B cell (primary cell): ENCODE measurements at regions not wholly inside any gene's neighbourhood (a gene's known extent, or its start where the extent isn't known, plus 50 kb on each side); places are given as distances from the start of the nearest gene placed in this dataset.

Experiments used
- ATAC-seq: fragments of 200-7000 bp; cut with Tn5 transposase; one replicate; pipeline ENCODE4 v1.10.0; 2021; ENCODE audit warnings: low read depth, mild to moderate bottlenecking, moderate number of reproducible peaks, moderate library complexity
- CTCF ChIA-PET: fragments of 350-600 bp; sonication (Branson Sonifier 250); formaldehyde crosslinking; loops from one replicate; lab custom pipeline; 2021; ENCODE audit warnings: antibody characterized with exemption, inconsistent platforms; lab: Charles Lee
- POLR2A ChIA-PET: fragments of 350-600 bp; sonication (Branson Sonifier 250); formaldehyde crosslinking; loops from one replicate; lab custom pipeline; 2021; ENCODE audit warnings: antibody characterized with exemption; lab: Charles Lee
- DNase-seq: peaks from one replicate; pipeline ENCODE4 v3.0.0; 2013
- H2AFZ ChIP-seq: 2 replicates; pipeline ENCODE4 v1.6.1; 2012; ENCODE audit warnings: mild to moderate bottlenecking, low read depth, low read length; ENCODE audit not compliant: insufficient read depth, poor library complexity, severe bottlenecking
- H3K27ac ChIP-seq, 2 donors: 1 replicate in 1 of 2; 2 replicates in 1 of 2; pipeline ENCODE4 v1.5.1; 2012 to 2013; ENCODE audit warnings: low read length in 2 of 2, mild to moderate bottlenecking in 2 of 2, moderate library complexity in 1 of 2
- H3K27me3 ChIP-seq, 4 experiments: fragments of 200-600 bp in 1 of 4; sonication (generic) in 1 of 4; replicated peaks in 1 of 4; 1 replicate in 2 of 4; 2 replicates in 2 of 4; pipeline versions ENCODE4 v1.6.1 to v1.7.0; 2013 to 2016; ENCODE audit warnings: low read length in 3 of 4, mild to moderate bottlenecking in 2 of 4, mixed read lengths in 1 of 4, moderate library complexity in 1 of 4; ENCODE audit not compliant: insufficient read depth in 4 of 4, control insufficient read depth in 3 of 4; ENCODE audit errors: control extremely low read depth in 1 of 4
- H3K36me3 ChIP-seq, 2 experiments: replicated peaks in 1 of 2; 1 replicate in 1 of 2; 2 replicates in 1 of 2; pipeline versions ENCODE4 v1.6.1 to v1.7.1; 2013; ENCODE audit warnings: low read length in 1 of 2; ENCODE audit not compliant: insufficient read depth in 2 of 2, control insufficient read depth in 1 of 2; ENCODE audit errors: control extremely low read depth in 1 of 2, extremely low read depth in 1 of 2
- H3K4me1 ChIP-seq, 2 donors: fragments of 200-600 bp in 1 of 2; sonication (generic) in 1 of 2; 1 replicate in 1 of 2; 2 replicates in 1 of 2; pipeline versions ENCODE4 v1.5.1 to v1.6.1; 2013 to 2017; ENCODE audit warnings: low read length in 2 of 2; ENCODE audit not compliant: control insufficient read depth in 2 of 2, insufficient read depth in 2 of 2
- H3K4me2 ChIP-seq: replicated peaks from 2 replicates; pipeline ENCODE3; 2012; ENCODE audit warnings: mild to moderate bottlenecking, low read depth, low read length; ENCODE audit not compliant: poor library complexity, severe bottlenecking
- H3K4me3 ChIP-seq, 5 experiments: fragments of 200-600 bp in 1 of 5; sonication (generic) in 1 of 5; 1 replicate in 3 of 5; 2 replicates in 2 of 5; pipeline versions ENCODE4 v1.5.1 to v1.7.0; 2011 to 2016; ENCODE audit warnings: low read length in 4 of 5, mild to moderate bottlenecking in 4 of 5, low read depth in 2 of 5, control low read depth in 1 of 5, moderate library complexity in 1 of 5; ENCODE audit not compliant: insufficient read depth in 1 of 5; ENCODE audit errors: control extremely low read depth in 1 of 5, extremely low read depth in 1 of 5
- H3K79me2 ChIP-seq: fragments of 200-600 bp; sonication (generic); one replicate; pipeline ENCODE4 v1.6.0; 2016; ENCODE audit warnings: low read length; ENCODE audit not compliant: control insufficient read depth, insufficient read depth
- H3K9ac ChIP-seq: fragments of 200-600 bp; sonication (generic); 2 replicates; pipeline ENCODE4 v1.6.1; 2017; ENCODE audit warnings: mild to moderate bottlenecking, low read length, moderate library complexity
- H3K9me3 ChIP-seq, 3 donors: one replicate each; pipeline versions ENCODE4 v1.6.1 to v1.7.1; 2013; ENCODE audit warnings: low read length in 2 of 3; ENCODE audit not compliant: control insufficient read depth in 2 of 3, insufficient read depth in 1 of 3; ENCODE audit errors: control extremely low read depth in 1 of 3
- H4K20me1 ChIP-seq: 2 replicates; pipeline ENCODE4 v1.6.0; 2012; ENCODE audit warnings: mild to moderate bottlenecking, low read length; ENCODE audit not compliant: insufficient read depth, control insufficient read depth, poor library complexity, severe bottlenecking
- H3K27ac Mint-ChIP-seq: one replicate; pipeline ENCODE4 v1.8.0; 2021; ENCODE audit warnings: mixed read lengths
- H3K27me3 Mint-ChIP-seq: one replicate; pipeline ENCODE4 v1.8.0; 2021; ENCODE audit warnings: mixed read lengths
- H3K4me1 Mint-ChIP-seq: one replicate; pipeline ENCODE4 v1.8.0; 2021; ENCODE audit warnings: mixed read lengths
- H3K4me3 Mint-ChIP-seq: one replicate; pipeline ENCODE4 v1.8.0; 2021; ENCODE audit warnings: mixed read lengths
- H3K9me3 Mint-ChIP-seq: one replicate; pipeline ENCODE4 v1.8.0; 2022; ENCODE audit warnings: mixed read lengths; ENCODE audit not compliant: insufficient read depth
- CTCF ChIP-seq: fragments of 200-600 bp; IDR thresholded peaks from one replicate; pipeline ENCODE4 v1.8.0; 2022; ENCODE audit warnings: antibody characterized with exemption, mild to moderate bottlenecking
- EZH2 ChIP-seq: IDR thresholded peaks from 2 replicates; pipeline ENCODE4 v1.6.1; 2012; ENCODE audit warnings: borderline replicate concordance, low read depth, mild to moderate bottlenecking, moderate library complexity, low read length; ENCODE audit not compliant: insufficient read depth, poor library complexity, severe bottlenecking
- WGBS: methylation state at CpG from one replicate; pipeline ENCODE4 v1.1.5; 2013; ENCODE audit warnings: missing lambda C conversion rate; ENCODE audit not compliant: insufficient coverage; 5-methylcytosine and 5-hydroxymethylcytosine counted together
- intact Hi-C: fragments of 100-400 bp; cut with micrococcal nuclease; formaldehyde crosslinking; loops from one replicate; pipeline ENCODE4 v1.10.0; 2022

DNA sequence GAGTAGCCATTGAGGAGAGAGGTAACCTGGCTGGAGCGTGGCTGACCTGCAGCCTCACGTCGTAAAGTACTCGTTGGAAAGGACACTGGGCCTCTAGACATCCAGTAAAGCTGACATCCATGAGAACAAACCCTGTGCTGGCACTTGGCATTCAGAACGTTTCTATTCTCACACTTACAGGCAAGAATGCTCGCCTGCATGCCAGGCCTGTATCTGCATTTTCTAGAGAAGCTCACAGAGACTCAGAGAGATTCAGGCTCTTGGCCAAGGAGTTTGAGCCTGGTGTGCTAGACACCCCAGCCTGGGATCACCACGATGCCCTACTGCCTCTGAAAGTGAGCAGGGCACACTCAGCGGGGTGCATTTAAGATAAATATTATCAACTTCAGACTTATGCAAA, 379.8 kb upstream of the CDH4 start:
- TF ChIP-seq EZH2 (no peak), CTCF (no peak)
- no peak overlapping the region for H3K4me3 ChIP-seq
- Mint-ChIP-seq H3K9me3 (no peaks in the 10 kb centered on the region), H3K4me1 (no peaks in the 10 kb centered on the region), H3K27ac (no peak overlapping the region), H3K4me3 (no peak overlapping the region), H3K27me3 (no peaks in the 10 kb centered on the region)
- intact Hi-C loops, result no loop called here
- H3K36me3 ChIP-seq, result no peaks in the 10 kb centered on the region
- WGBS, result 72% methylated on average over 8 of the region's 8 CpGs
- DNase-seq, result no peak
- CTCF ChIA-PET, result no interaction called here
- H3K27ac ChIP-seq, result no peak overlapping the region
- no peaks in the 10 kb centered on the region for H4K20me1 ChIP-seq
- H2AFZ ChIP-seq, result no peak overlapping the region
- H3K4me1 ChIP-seq, result no peaks in the 10 kb centered on the region
- H3K79me2 ChIP-seq, result no peaks in the 10 kb centered on the region
- H3K4me2 ChIP-seq, result no peak overlapping the region
- ATAC-seq, result no peak
- POLR2A ChIA-PET, result no interaction called here
- no peak overlapping the region for H3K9ac ChIP-seq
- no peaks in the 10 kb centered on the region for H3K27me3 ChIP-seq
- H3K9me3 ChIP-seq, result peaks cover 0 to 24% (median 0%) of the 10 kb centered on the region in 3 donors

DNA sequence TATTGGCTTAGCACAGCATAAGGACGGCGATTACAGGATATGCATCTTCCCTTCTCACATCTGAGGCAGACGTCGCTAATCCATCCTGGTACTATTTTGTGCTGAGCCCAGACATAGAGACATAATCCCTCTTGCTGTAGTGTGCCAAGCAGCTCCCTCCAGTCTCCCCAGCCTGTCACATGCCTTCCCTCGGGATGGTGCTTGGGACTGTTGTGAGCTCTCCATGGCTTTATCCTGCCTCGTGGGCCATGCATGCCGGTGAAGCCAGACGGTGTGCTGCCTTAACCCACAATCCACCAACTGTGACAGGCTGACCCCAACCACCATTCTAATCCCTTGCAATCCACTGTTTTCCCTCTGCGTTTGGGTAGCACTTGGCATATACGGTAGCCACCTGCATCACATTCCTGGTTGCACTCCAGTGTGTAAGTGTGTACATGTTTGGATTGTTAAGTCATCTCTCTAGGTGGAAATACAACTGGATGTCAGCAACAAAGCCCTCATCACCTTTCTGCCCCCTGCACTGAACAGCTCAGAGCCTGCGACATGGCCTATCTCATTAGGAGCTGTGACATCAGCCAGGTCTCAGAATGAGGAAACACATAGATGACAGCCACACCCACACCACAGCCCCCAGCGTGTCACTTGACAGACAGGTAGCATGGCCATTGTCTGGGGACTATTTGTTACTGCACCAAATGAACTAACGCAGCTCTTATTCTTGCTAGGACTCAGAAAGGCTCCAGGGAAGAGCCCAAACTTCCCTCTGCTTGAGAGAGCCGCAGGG, 374.8 kb upstream of the CDH4 start:
- no peak overlapping the region for H3K27ac ChIP-seq
- POLR2A ChIA-PET, result no interaction called here
- no peaks in the 10 kb centered on the region for H3K9me3 Mint-ChIP-seq
- no peak for ATAC-seq
- no peak overlapping the region for H3K9ac ChIP-seq
- no peaks in the 10 kb centered on the region for H3K27me3 Mint-ChIP-seq
- no peak overlapping the region for H3K27ac Mint-ChIP-seq
- intact Hi-C loops, result no loop called here
- no peak overlapping the region for H3K4me2 ChIP-seq
- H3K36me3 ChIP-seq, result no peaks in the 10 kb centered on the region
- 87% methylated on average over 11 of the region's 14 CpGs for WGBS
- no peak overlapping the region for H2AFZ ChIP-seq
- H3K27me3 ChIP-seq, result no peaks in the 10 kb centered on the region
- no peaks in the 10 kb centered on the region for H3K4me1 ChIP-seq
- CTCF ChIA-PET, result no interaction called here
- H3K9me3 ChIP-seq, result peaks cover 0 to 14% (median 0%) of the 10 kb centered on the region in 3 donors
- H3K4me3 Mint-ChIP-seq, result no peak overlapping the region
- H3K4me3 ChIP-seq, result no peak overlapping the region
- H3K79me2 ChIP-seq, result no peaks in the 10 kb centered on the region
- no peaks in the 10 kb centered on the region for H3K4me1 Mint-ChIP-seq
- TF ChIP-seq EZH2 (no peak), CTCF (no peak)
- no peaks in the 10 kb centered on the region for H4K20me1 ChIP-seq
- no peak for DNase-seq
